ENCODE measurements at regions not wholly inside any gene's neighbourhood (a gene's known extent, or its start where the extent isn't known, plus 50 kb on each side); places are given as distances from the start of the nearest gene placed in this dataset.

- Histone ChIP-seq H3K27me3 (no peaks in the 10 kb centered on the region), H3K4me3 (no peak overlapping the region), H3K4me1 (no peaks in the 10 kb centered on the region), H3K9me3 (no peaks in the 10 kb centered on the region), H3K27ac (no peak overlapping the region), H3K36me3 (no peaks in the 10 kb centered on the region)
- 86 to 87% methylated on average over 6 of the region's 6 CpGs for WGBS, 2 donors
- no peak for DNase-seq
- TF ChIP-seq CTCF (IDR thresholded peaks at IDR 0.05): no peak
- TF ChIP-seq POLR2AphosphoS5 (IDR thresholded peaks at IDR 0.05): no peak
- TF ChIP-seq POLR2A (IDR thresholded peaks at IDR 0.05): no peak
- TF ChIP-seq EP300 (IDR thresholded peaks at IDR 0.05): no peak
- ATAC-seq (ENCODE audit: low FRiP score in 2 of 2): no peak
These were observed 668.8 kb downstream of the PTPRC start for GRCh38 chr1:199307496-199308264.

GRCh38 chr1:199308349-199308846 is 669.6 kb downstream of the PTPRC start:
- Histone ChIP-seq H3K9me3 (no peaks in the 10 kb centered on the region), H3K4me3 (no peak overlapping the region), H3K27me3 (no peaks in the 10 kb centered on the region), H3K4me1 (no peaks in the 10 kb centered on the region), H3K27ac (no peak overlapping the region), H3K36me3 (no peaks in the 10 kb centered on the region)
- 93% methylated on average over 5 of the region's 5 CpGs for WGBS, 2 donors
- ATAC-seq (ENCODE audit: low FRiP score in 2 of 2) (no peak), DNase-seq (no peak)
- TF ChIP-seq CTCF (IDR thresholded peaks at IDR 0.05) (no peak), POLR2AphosphoS5 (IDR thresholded peaks at IDR 0.05) (no peak), EP300 (IDR thresholded peaks at IDR 0.05) (no peak), POLR2A (IDR thresholded peaks at IDR 0.05) (no peak)

GRCh38 chr1:199310708-199311107 is 671.9 kb downstream of the PTPRC start:
- Histone ChIP-seq H3K27me3 (no peaks in the 10 kb centered on the region), H3K27ac (no peak overlapping the region), H3K4me3 (no peak overlapping the region), H3K4me1 (no peaks in the 10 kb centered on the region), H3K36me3 (no peaks in the 10 kb centered on the region), H3K9me3 (no peaks in the 10 kb centered on the region)
- TF ChIP-seq POLR2AphosphoS5 (IDR thresholded peaks at IDR 0.05) (no peak), EP300 (IDR thresholded peaks at IDR 0.05) (no peak), POLR2A (IDR thresholded peaks at IDR 0.05) (no peak)
- no peak for ATAC-seq (ENCODE audit: low FRiP score in 2 of 2)
- DNase-seq: no peak
- WGBS, 2 donors: 86 to 89% methylated on average over 2 of the region's 2 CpGs

GRCh38 chr1:199311478-199312262 is 672.8 kb downstream of the PTPRC start:
- ATAC-seq (ENCODE audit: low FRiP score in 2 of 2) (no peak), DNase-seq (no peak)
- H3K27me3 ChIP-seq: no peaks in the 10 kb centered on the region
- H3K4me3 ChIP-seq: no peak overlapping the region
- TF ChIP-seq EP300 (IDR thresholded peaks at IDR 0.05): no peak
- TF ChIP-seq POLR2A (IDR thresholded peaks at IDR 0.05): no peak
- no peak for TF ChIP-seq CTCF (IDR thresholded peaks at IDR 0.05)
- no peak for TF ChIP-seq POLR2AphosphoS5 (IDR thresholded peaks at IDR 0.05)
- H3K36me3 ChIP-seq: no peaks in the 10 kb centered on the region
- no peaks in the 10 kb centered on the region for H3K4me1 ChIP-seq
- no peak overlapping the region for H3K27ac ChIP-seq
- 79 to 80% methylated on average over 5 of the region's 5 CpGs for WGBS, 2 donors
- no peaks in the 10 kb centered on the region for H3K9me3 ChIP-seq

GRCh38 chr1:199312626-199313025 is 673.8 kb downstream of the PTPRC start:
- H3K4me3 ChIP-seq: no peak overlapping the region
- H3K27me3 ChIP-seq: no peaks in the 10 kb centered on the region
- 13 to 25% methylated on average over 2 of the region's 2 CpGs for WGBS, 2 donors
- H3K4me1 ChIP-seq: no peaks in the 10 kb centered on the region
- ATAC-seq (ENCODE audit: low FRiP score in 2 of 2) (no peak), DNase-seq (no peak)
- no peaks in the 10 kb centered on the region for H3K9me3 ChIP-seq
- no peak for TF ChIP-seq CTCF (IDR thresholded peaks at IDR 0.05)
- no peak for TF ChIP-seq EP300 (IDR thresholded peaks at IDR 0.05)
- TF ChIP-seq POLR2A (IDR thresholded peaks at IDR 0.05): no peak
- TF ChIP-seq POLR2AphosphoS5 (IDR thresholded peaks at IDR 0.05): no peak
- no peaks in the 10 kb centered on the region for H3K36me3 ChIP-seq
- no peak overlapping the region for H3K27ac ChIP-seq

All from upper lobe of left lung (tissue), 6 donors.